Ovary (tissue), 3 donors: ENCODE measurements at regions not wholly inside any gene's neighbourhood (a gene's known extent, or its start where the extent isn't known, plus 50 kb on each side); places are given as distances from the start of the nearest gene placed in this dataset.

Experiments
- CTCF ChIP-seq, 3 donors: fragments of 450-650 bp in 2 of 3; fragments of 200-600 bp in 1 of 3; IDR thresholded peaks; one replicate each; pipeline versions ENCODE4 v1.5.1 to v1.8.0; 2016 to 2022; ENCODE audit warnings: antibody characterized with exemption in 3 of 3, mild to moderate bottlenecking in 1 of 3
- EP300 ChIP-seq: sonication (generic); formaldehyde crosslinking; IDR thresholded peaks from one replicate; pipeline ENCODE4 v1.6.1; 2017; ENCODE audit warnings: antibody characterized with exemption
- donor health status: DM: no; HTN: no; CAD: no.

- no peak for TF ChIP-seq EP300
- no peak for TF ChIP-seq CTCF (IDR thresholded peaks at IDR 0.05)
Measured at GRCh38 chr6:170227521-170227983, 63.3 kb downstream of the DLL1 start.
